Thymus (tissue), 11 donors: ENCODE measurements at regions not wholly inside any gene's neighbourhood (a gene's known extent, or its start where the extent isn't known, plus 50 kb on each side); places are given as distances from the start of the nearest gene placed in this dataset.
"Not testable (repeated sequence)": the region's sequence is repeated elsewhere in the genome, so short reads cannot be mapped to it uniquely, and the experiment has no call there.

ENCODE experiments used
- DNase-seq, 9 donors: peaks; one replicate each; pipeline ENCODE4 v3.0.0-alpha.2; 2013; ENCODE audit warnings: low spot score in 9 of 9, low read depth in 6 of 9, missing footprints in 1 of 9
- H3K27ac ChIP-seq, 2 donors: one replicate each; pipeline ENCODE4 v1.5.1; 2013; ENCODE audit warnings: control low read depth in 1 of 2, low read depth in 1 of 2, low read length in 1 of 2, mild to moderate bottlenecking in 1 of 2, moderate library complexity in 1 of 2
- H3K27me3 ChIP-seq, 2 donors: one replicate each; pipeline ENCODE4 v1.5.1; 2013; ENCODE audit warnings: low read length in 1 of 2; ENCODE audit not compliant: control insufficient read depth in 2 of 2, insufficient read depth in 1 of 2
- H3K36me3 ChIP-seq, 2 donors: one replicate each; pipeline ENCODE4 v1.5.1; 2013; ENCODE audit warnings: low read length in 1 of 2, mild to moderate bottlenecking in 1 of 2, moderate library complexity in 1 of 2; ENCODE audit not compliant: control insufficient read depth in 2 of 2, insufficient read depth in 2 of 2
- H3K4me1 ChIP-seq, 2 donors: one replicate each; pipeline ENCODE4 v1.5.1; 2013; ENCODE audit warnings: low read length in 2 of 2; ENCODE audit not compliant: control insufficient read depth in 2 of 2, insufficient read depth in 2 of 2
- H3K4me3 ChIP-seq, 2 donors: one replicate each; pipeline ENCODE4 v1.5.1; 2013; ENCODE audit warnings: low read length in 2 of 2, control low read depth in 1 of 2, mild to moderate bottlenecking in 1 of 2
- H3K9me3 ChIP-seq, 2 donors: one replicate each; pipeline ENCODE4 v1.5.1; 2013; ENCODE audit warnings: low read length in 1 of 2, mild to moderate bottlenecking in 1 of 2; ENCODE audit not compliant: control insufficient read depth in 2 of 2, insufficient read depth in 1 of 2
- WGBS: extraction: QIAGEN DNeasy Blood & Tissue Kit; methylation state at CpG from one replicate; pipeline ENCODE4 v1.1.7; 2013; 5-methylcytosine and 5-hydroxymethylcytosine counted together
- donor health status: healthy.

DNA sequence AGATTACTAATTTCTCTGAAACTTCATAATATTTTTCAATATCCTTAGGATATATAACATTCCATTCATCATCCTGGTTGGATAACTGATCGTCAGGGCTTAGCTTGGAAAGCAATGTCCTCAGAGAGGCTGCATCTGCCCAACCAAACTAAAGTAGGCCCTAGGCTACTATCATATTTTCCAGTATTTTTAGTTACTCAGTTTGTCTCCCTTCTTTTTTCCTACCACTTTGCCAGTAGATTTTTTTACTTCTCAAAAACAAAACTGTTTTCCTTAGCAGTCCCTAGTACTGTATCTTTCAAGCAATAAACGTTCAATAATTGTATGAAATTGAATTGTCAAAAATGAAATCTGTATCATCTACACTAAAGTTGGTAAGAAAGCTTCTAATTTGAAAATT lies 452.0 kb downstream of the TFEC start:
- Histone ChIP-seq H3K4me3 (no peak overlapping the region), H3K9me3 (no peaks in the 10 kb centered on the region), H3K4me1 (no peaks in the 10 kb centered on the region), H3K36me3 (no peaks in the 10 kb centered on the region), H3K27ac (no peak overlapping the region), H3K27me3 (no peaks in the 10 kb centered on the region)
- 47% methylated on average over 2 of the region's 2 CpGs for WGBS
- no peak for DNase-seq

DNA sequence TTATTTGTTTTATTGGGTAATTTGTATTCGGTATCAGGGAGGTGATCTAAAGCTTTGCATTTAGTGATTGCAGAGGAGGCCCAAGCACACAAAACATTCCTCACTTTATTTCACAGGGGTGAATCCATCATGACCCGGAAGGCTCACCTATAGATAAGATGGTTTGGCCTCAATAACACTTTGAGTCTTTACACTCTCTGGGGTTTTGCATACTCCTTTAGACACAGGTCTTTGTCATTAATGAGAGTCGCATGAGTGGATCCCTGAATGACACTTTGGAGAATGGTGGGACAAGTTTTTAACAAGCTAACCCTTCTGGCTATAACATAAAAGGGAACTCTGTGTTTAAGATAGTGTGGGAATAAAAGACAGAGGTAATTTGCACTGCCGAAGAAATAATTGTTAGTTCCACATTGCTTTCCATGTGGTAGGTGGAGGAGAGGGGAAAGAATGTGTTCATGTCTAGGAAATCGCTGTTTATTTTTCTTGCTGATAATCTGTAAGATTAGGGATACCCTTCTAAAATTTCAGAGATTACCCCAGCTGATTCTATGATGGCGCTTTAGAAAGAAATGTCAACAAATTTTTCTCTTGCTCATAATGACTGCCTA lies 455.8 kb downstream of the TFEC start:
- WGBS = 92% methylated on average over 6 of the region's 6 CpGs
- Histone ChIP-seq H3K9me3 (no peaks in the 10 kb centered on the region), H3K4me3 (no peak overlapping the region)

GRCh38 chr7:115572111-115572510 lies 458.5 kb downstream of the TFEC start:
- Histone ChIP-seq H3K9me3 (no peaks in the 10 kb centered on the region), H3K36me3 (no peaks in the 10 kb centered on the region), H3K27ac (no peak overlapping the region), H3K27me3 (no peaks in the 10 kb centered on the region), H3K4me3 (no peak overlapping the region), H3K4me1 (no peaks in the 10 kb centered on the region)
- WGBS = 93% methylated on average over 1 of the region's 1 CpG
- DNase-seq = no peak

More for the DNA sequence above, 455.8 kb downstream of the TFEC start:
- H3K4me1 ChIP-seq = no peaks in the 10 kb centered on the region
- no peaks in the 10 kb centered on the region for H3K27me3 ChIP-seq
- no peak for DNase-seq
- no peaks in the 10 kb centered on the region for H3K36me3 ChIP-seq
- H3K27ac ChIP-seq = no peak overlapping the region

GRCh38 chr7:115561335-115562110 lies 469.0 kb downstream of the TFEC start:
- no peak overlapping the region for H3K27ac ChIP-seq
- no peaks in the 10 kb centered on the region for H3K27me3 ChIP-seq
- no peak overlapping the region for H3K4me3 ChIP-seq
- no peak for DNase-seq
- H3K4me1 ChIP-seq = no peaks in the 10 kb centered on the region
- no peaks in the 10 kb centered on the region for H3K9me3 ChIP-seq
- H3K36me3 ChIP-seq = no peaks in the 10 kb centered on the region
- 89% methylated on average over 9 of the region's 9 CpGs for WGBS

GRCh38 chr7:115559877-115560276 lies 470.7 kb downstream of the TFEC start:
- no peak for DNase-seq
- H3K27ac ChIP-seq = no peak overlapping the region
- H3K27me3 ChIP-seq = no peaks in the 10 kb centered on the region

GRCh38 chr7:115558161-115558560 lies 472.4 kb downstream of the TFEC start:
- no peak overlapping the region for H3K27ac ChIP-seq

More at GRCh38 chr7:115559877-115560276, 470.7 kb downstream of the TFEC start:
- H3K4me3 ChIP-seq = no peak overlapping the region
- H3K9me3 ChIP-seq = no peaks in the 10 kb centered on the region
- no peaks in the 10 kb centered on the region for H3K36me3 ChIP-seq
- no peaks in the 10 kb centered on the region for H3K4me1 ChIP-seq
- 93% methylated on average over 1 of the region's 1 CpG for WGBS

GRCh38 chr7:115557296-115557695 lies 473.3 kb downstream of the TFEC start:
- H3K36me3 ChIP-seq, H3K9me3 ChIP-seq, H3K27ac ChIP-seq, DNase-seq, H3K27me3 ChIP-seq, H3K4me3 ChIP-seq, H3K4me1 ChIP-seq: not testable (repeated sequence)
- 94% methylated on average over 2 of the region's 2 CpGs for WGBS

More at GRCh38 chr7:115558161-115558560, 472.4 kb downstream of the TFEC start:
- Histone ChIP-seq H3K4me3 (no peak overlapping the region), H3K4me1 (no peaks in the 10 kb centered on the region), H3K27me3 (no peaks in the 10 kb centered on the region), H3K36me3 (no peaks in the 10 kb centered on the region), H3K9me3 (no peaks in the 10 kb centered on the region)
- no peak for DNase-seq
- 96% methylated on average over 1 of the region's 1 CpG for WGBS

- 93% methylated on average over 4 of the region's 4 CpGs for WGBS
- no peaks in the 10 kb centered on the region for H3K27me3 ChIP-seq
- no peak for DNase-seq
- no peak overlapping the region for H3K4me3 ChIP-seq
- H3K4me1 ChIP-seq = no peaks in the 10 kb centered on the region
- no peaks in the 10 kb centered on the region for H3K36me3 ChIP-seq
- H3K27ac ChIP-seq = no peak overlapping the region
- no peaks in the 10 kb centered on the region for H3K9me3 ChIP-seq
These were observed 477.8 kb downstream of the TFEC start for GRCh38 chr7:115552766-115553165.

DNA sequence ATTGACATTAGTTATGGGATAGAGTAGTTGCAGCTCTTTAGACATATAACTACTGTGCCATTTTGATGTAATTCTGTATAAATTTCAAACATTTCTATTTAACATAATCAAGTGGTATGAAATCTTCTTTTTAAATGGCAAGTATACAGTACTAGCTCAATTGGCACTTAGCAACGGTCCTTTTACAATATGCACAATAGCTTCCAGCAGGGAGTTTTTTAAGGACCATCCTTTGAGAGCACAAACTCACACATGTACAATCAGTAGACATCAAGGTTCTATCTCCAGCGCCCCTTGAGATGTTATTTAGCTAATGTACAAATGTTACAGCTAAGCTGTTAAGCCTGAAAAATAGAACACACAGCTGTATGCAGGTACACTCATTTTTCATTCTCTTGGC lies 480.7 kb downstream of the TFEC start:
- 91% methylated on average over 2 of the region's 2 CpGs for WGBS
- Histone ChIP-seq H3K27me3 (no peaks in the 10 kb centered on the region), H3K27ac (no peak overlapping the region), H3K4me1 (no peaks in the 10 kb centered on the region), H3K36me3 (no peaks in the 10 kb centered on the region), H3K4me3 (no peak overlapping the region), H3K9me3 (no peaks in the 10 kb centered on the region)
- DNase-seq = no peak
